HG03354 (cell line): ENCODE measurements at regions not wholly inside any gene's neighbourhood (a gene's known extent, or its start where the extent isn't known, plus 50 kb on each side); places are given as distances from the start of the nearest gene placed in this dataset.

Experiments
- ATAC-seq: cut with Tn5 transposase; IDR thresholded peaks from one replicate; pipeline ENCODE4 v1.9.1; 2021; ENCODE audit warnings: mild to moderate bottlenecking; ENCODE audit not compliant: unreplicated experiment, poor library complexity, severe bottlenecking

DNA sequence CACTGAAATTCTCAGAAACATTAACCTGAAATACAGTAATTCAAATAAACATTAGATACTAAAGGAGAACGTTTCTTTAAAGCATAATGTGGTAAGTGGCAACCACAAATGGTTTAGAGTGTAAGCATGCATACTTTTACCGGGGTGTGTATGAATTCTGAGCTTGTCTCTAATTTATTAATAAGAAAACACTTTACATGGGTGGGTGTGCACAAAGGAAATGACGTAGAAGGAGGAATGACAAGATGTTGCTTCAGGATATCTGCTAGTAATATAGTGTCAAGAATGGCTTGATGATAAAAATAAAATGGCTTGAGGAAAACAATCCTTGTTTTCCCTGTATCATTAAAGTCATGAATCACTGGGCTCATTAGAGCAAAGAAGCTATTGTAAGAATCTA, 92.5 kb downstream of the ARL4A start:
- no peak for ATAC-seq

DNA sequence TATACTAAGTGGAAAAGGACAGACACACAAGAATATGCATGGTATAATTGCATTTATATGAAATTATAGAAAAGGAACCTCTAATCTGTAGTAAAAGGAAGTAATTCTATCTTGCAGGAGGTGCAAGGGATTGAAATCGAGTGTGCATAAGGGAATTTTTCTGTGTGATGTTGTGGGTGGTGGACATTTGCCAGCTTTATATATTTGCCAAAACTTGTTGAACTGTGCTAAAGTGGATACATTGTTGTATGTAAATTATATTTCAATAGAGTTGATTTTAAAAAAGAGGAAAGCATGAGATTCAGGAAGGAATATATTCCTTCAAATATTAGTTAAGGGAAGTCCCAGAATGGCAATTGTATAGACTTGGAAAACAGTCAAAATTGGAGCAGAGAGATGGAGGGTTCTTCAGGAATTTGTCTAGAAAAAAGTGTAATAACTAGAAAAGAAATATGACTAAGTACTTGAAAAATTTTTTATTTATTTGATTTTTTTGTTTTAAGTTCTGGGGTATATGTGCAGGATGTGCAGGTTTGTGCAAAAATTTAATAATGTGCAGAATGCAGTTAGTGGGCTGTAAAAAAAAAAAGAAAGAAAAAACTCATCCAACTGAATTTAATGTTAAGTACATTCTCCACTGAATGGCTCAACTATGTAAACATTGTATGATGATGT, 96.1 kb downstream of the ARL4A start:
- no peak for ATAC-seq

DNA sequence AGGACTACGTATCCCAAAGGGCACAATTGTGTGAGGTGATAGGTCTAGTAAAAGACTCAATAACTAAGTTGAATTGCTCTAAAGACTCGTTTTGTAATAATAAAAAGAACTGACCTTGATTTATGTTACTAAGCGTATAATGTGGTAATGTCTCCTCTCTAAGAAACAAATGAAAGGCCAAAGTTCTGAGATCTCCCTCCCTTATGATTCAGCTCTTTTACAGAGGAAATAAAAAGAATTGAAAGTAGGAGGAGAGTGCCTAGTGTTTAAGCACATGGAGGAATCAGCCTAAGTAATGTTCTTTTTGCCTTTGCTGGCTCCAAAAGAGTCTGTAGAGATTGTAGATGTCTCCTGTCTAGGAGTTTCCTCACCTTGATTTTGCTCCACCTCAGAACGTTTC, 98.0 kb downstream of the ARL4A start:
- no peak for ATAC-seq

DNA sequence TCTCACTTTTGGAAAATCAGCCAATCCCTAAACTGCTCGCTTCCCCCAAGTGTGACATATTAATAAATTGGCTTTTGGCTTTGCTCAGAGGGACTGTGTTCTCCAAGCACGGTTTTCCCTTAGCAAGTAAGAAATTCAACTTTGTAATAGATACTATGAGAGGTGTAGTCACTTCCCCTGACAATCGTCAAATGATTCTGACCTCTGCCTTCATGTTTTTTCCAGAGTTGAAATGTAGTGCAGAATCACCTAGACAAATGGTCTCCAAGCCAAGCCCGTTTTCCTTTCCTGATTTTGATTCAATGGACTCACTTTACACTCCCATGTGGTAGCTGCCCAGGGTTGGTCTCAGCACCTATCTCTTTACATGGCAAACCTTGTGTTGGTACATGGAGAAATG, 99.1 kb downstream of the ARL4A start:
- no peak for ATAC-seq

DNA sequence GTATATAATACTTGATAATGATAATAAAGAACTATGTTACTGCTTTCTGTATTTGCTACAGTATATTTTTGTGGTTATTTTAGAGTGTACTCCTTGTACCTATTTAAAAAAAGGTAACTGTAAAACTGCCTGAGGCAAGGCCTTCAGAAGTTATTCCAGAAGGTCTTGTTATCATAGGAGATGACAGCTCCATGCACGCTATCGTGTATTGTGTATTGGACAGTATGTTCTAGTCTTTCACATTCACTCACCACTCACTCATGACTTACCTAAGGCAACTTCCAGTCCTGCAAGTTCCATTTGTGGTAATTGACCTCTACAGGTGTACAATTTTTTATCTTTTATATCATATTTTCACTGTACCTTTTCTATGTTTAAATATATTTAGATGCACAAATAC, 100.7 kb downstream of the ARL4A start:
- no peak for ATAC-seq

DNA sequence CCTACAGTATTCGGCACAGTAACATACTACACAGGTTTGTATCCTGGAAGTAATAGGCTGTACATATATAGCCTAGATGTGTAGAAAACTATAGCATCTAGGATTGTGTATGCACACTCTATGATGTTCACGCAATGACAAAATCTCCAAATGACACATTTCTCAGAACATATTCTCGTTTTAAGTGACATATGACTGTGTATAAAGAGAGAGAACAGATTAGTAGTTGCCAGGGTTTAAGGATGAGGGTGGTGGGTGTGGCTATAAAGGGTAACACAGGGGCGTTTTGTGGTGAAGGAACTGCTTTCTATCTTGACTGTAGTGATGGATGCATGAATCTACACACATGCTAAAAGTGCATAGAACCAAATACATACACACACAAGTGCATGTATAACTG, 101.2 kb downstream of the ARL4A start:
- ATAC-seq: no peak

DNA sequence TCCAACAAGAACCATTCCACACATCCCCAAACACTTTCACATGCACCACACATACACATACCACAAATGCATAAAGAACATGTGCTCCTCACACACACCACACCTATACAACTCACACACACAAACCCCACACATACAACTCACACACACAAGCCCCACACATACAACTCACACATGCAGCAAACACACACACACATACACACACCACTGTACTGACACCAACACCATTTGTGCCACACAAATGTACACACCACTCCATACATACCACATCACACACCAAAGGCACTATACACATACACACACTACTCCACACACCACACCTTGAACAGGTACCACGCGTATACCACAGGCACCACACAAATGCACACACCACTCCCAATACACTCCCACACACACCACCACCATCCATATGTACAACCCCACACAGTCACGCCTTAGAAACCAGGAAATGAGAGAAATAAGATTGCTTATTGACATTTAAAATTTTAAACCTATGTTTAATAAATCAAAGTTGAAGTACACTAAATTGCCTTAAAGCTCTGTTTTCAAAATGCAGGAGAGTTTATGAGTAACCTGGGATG, 107.4 kb downstream of the ARL4A start:
- ATAC-seq: no peak

DNA sequence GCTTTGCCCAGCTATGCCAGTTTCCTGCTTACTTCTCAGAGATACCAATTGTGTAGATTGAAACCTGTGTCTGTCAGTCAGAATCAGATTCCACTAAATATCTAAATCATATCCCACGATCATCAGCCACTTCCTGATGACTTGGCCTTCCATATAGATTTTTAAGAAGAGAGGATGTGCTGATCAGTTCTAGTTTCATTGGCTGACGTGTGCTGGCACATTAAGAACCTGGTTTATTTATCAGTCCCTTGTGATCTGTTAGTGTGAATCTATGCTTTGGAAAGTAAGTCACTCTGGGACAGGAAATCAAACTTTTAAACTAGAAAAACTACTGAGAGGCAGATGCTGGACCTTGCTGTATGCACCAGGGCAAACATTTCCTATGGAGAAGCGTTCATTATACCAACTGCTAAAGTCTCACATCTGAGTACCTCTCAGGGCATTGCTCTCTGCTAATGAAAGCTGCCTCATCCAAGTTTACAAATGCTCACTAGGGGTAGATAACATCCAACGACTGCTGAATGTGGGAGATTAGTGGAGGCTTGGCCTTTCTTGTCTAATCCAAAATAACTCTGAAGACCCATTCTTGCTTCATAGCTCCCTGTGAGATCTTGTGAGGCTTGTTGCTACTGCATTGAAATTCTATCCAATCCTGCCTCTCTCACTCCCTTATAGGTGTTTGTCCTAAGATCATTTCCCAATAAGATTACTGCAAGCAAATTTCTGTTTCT, 109.1 kb downstream of the ARL4A start:
- no peak for ATAC-seq

DNA sequence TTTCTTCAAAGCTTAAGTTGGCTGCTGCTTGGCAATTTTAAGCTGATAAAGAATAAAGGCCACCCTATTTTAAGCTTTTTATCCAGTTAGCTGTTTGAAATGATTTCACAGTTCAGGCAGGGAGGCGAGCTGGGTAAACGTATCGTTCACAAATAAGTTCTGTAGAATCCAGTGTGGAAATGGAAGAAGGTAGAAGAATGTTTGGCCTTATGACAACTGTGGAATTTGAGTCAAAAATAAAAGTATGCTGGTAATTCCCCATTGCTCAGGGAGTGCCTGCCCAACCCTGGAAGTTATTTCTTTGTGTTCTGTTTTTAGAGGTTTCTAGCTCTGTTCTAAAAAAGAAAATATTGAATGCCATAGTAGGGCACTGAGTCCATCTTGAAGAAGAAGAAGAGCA, 113.1 kb downstream of the ARL4A start:
- no peak for ATAC-seq

DNA sequence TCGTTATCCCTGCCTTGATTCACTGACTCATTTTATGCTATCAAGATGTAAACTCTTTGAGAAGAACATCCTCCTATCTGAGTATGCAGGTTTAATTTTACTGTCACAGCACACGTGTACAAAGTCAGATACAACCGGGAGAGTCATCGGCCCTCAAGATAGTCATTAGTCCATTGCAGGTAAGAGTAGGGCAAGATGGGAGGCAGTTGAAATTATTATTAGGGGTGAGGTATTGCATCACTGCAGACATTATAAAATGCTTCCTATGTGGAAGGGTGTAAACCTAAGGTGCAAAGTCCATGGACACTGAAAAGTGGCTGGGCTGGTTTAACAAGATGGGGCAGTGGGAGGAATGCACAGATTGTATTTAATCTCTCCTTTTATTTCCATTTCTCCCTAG, 113.7 kb downstream of the ARL4A start:
- no peak for ATAC-seq

DNA sequence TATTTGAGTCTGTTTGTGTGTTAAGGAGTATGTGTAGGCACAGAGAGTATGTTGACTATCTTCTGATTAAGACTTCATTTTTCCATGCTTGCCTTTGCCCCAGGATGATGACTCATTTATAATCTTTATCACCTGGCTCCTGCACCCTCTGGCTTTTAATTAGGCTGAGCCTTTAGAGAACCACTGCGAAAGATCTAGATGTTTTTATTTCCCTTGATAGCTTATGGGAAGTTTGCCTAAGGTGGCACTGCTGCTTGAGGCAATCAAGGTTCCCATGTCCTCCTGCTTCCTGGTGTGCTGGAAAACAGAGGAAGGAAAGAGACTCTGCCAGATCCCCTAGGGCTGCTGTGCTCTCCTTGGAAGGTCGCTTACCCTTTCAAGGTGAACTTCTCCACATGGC, 114.6 kb downstream of the ARL4A start:
- no peak for ATAC-seq

DNA sequence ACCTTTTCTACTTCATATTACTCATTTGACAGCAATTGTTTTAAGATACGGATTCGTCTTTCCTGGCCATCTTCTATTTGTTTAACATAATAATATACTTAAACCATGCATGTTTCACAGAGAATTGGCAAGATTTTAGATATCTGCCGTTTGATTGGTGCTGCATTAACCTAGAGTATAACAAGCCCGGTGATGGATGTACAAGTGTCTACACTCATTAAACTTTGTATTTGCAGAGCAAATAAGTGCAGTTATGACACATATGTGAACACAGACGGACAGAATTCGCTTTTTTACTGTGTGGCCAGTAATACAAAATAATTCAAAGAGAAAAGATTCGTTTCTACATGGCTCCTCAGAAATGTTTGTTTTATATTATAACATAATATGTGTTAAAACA, 116.1 kb downstream of the ARL4A start:
- ATAC-seq: no peak

DNA sequence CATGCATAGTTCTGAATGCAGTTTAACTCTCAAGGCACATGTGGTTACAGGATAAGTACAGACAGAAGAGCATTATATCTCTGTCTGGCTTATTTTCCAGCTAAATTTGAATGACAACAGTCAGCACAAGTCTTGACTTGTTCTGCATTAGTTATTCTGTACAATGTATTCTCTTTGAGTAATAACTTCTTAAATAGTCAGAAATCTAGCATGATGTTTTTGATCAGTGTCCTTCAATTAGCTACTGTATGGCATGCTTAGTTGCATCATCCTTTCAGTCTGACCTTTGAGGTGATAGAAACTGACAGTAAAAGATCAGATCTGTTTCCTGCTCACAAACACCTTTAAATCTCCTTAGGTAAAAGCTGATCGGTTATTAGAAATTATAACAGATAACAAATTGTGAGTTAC, 118.1 kb downstream of the ARL4A start:
- ATAC-seq: no peak

DNA sequence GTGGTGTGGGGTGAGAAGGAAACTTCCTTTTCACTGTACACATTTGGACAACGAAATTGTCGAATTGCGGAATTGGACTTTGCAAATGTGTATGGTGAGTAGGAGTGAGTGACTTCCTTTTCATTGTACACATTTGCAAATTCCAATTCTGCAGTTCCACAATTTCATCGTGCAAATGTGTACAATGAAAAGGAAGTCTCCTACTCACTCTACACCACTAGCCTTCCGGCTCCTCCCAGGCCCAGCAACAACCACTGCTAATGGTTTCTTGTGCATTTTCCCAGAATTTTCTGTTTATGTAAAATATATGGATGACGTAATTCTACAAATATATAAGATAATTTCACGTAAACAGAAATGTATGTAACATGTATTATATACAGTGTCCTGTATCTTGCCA, 118.5 kb downstream of the ARL4A start:
- no peak for ATAC-seq

DNA sequence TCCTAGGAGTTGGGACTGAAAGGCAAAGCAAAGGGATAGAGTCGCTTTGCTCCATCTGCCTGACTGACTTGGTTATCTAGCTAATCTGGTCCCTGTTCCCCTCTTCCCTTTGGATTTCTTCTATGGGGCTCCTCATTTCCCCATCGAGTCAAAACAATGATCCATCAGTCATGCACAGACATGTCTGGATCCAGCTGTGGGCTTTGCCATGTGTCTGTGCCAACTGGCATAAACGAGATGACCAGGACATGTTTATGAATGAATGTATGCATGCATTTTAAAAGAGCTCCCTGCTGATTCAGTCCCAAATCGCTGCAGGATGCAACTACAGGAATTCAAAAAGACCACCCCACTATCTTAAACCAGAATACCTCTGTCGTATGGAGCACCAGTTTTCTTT, 122.0 kb downstream of the ARL4A start:
- no peak for ATAC-seq

DNA sequence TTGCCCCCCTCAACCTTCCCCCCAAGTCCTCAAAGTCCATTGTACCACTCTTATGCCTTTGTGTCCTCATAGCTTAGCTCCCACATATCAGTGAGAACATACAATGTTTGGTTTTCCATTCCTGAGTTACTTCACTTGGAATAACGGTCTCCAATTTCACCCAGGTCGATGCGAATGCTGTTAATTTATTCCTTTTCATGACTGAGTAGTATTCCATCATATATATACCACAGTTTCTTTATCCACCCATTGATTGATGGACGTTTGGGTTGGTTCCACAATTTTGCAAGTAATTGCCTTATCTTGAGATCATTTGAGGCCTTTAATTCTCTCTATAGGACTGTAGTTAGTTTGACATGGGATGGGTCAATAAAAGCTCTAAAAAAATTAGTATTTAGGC, 124.7 kb downstream of the ARL4A start:
- ATAC-seq: no peak

DNA sequence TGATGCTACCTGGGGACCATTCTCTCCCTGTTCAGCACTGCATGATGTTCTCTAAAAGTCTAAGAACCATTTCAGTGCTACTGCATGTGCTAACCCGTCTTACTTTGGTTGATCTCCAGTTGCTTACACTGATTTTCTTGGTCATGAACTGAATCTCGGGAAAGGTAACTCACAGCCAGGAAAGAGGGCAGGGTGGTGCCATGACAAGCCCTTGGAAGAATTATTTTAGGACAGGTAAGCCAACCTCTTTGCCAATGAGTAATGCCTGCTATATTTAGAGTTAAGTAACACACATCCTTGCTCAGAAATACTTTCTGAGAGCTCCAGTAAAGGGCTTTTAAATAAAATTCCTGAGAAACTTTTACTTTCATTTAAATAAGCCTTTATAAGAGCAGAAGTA, 126.7 kb downstream of the ARL4A start:
- no peak for ATAC-seq

DNA sequence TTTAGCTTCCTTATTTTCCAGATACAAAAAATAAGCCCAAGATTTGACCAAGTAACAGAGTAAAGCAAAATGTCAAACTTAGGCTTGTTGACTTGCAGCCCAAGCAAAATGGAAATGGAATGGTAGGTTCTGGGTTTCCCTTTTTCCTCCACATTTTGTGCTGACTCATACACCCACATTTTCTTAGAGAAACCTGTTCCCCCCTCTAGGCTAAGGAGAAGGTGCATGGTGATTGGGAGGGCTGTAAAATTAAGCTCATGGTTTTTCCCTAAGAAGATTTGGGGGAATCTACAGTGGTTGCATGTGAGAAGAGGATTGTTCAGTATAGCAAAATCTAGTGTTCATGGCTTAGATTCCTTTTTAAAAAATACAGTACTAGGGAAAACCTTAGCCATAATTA, 127.4 kb downstream of the ARL4A start:
- ATAC-seq: no peak

DNA sequence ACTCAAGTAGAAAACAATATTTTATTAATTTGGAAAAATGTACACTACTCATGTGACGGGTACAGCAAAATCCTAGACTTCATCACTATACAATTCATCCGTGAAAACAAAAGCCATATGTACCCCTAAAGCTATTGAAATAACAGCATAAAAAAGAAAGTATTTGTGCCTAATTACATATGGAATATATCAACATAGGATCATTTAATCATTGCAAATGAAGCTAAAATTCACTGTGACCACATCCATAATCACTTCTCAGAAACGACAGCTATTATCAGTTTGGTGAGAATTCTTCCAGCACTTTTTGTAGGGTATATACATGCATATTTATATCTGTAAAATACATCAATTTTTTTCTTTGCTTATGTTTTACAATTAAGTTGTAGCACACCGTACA, 128.0 kb downstream of the ARL4A start:
- no peak for ATAC-seq

DNA sequence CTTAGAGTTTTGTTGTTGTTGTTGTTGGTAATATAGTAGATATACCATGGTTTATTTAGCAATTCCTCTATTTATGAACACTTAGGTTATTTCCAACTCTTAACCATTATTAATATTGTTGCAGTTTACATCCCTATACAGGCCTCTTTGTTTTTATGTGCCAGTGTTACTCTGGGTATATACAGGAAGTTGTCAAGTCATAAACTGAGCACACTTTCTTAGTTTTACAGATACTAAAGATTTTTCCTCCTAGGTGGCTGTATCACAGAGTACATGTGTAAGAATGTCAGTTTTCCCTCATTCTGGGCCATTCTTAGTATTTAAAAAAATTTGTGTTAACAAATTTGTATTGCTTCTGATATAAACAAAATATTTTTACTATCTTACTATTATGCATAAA, 128.4 kb downstream of the ARL4A start:
- ATAC-seq: no peak

DNA sequence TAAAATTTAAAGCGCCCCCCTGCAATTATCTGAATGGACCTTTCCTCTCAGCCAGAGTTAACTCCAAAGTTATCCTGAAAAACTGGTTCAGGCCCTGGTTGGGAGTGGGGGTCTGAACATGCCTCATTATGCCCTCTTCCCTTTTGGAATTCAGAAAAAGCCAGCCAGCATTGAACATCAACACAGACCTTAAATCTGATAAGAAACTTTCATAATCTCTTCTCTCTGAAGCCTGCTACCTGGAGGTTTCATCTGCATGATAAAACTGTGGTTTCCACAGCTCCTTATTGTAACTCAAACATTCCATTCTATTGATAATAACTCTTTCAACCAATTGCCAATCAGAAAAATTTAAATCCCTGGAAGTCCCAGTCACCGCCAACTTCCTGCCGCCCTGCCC, 133.3 kb downstream of the ARL4A start:
- no peak for ATAC-seq
